NOMO-1 treated with DMSO at 0.1 percent for 48 hours (cell line): ENCODE measurements at regions not wholly inside any gene's neighbourhood (a gene's known extent, or its start where the extent isn't known, plus 50 kb on each side); places are given as distances from the start of the nearest gene placed in this dataset.

Experiments
- DNase-seq: peaks from one replicate; lab custom pipeline; 2025; ENCODE audit not compliant: unreplicated experiment; lab: John Stamatoyannopoulos, UW

DNA sequence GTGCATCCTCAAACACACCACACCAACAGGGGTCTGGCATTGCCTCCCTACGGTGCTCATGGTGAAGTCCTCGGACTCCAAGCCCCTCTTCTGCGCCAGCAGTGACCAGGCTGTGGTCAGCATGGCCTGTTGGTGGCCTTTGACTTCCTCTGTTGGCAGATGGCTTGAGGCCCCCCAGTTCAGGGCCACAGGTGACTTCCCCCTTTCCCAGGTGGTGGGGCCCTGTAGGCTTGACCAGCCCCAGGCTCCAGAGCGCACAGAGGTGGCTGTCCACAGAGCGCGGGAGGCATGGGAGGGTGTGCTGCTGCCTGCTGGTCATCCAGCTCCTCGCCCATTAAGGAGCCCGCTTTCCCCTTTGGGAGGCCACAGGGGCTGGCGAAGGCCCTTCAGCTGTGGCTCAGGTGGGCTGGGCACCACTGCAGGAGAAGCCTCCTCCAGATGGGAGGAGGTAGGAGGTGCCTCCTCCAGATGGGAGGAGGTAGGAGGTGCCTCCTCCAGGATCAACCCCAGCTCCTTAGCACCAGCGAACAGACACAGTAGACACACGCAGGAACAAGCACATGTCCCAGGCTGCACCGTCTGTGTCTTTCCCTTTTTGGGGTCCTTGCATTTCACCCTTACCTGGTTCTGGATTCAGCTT is 52.1 kb upstream of the BHLHE23 start:
- no peak for DNase-seq

DNA sequence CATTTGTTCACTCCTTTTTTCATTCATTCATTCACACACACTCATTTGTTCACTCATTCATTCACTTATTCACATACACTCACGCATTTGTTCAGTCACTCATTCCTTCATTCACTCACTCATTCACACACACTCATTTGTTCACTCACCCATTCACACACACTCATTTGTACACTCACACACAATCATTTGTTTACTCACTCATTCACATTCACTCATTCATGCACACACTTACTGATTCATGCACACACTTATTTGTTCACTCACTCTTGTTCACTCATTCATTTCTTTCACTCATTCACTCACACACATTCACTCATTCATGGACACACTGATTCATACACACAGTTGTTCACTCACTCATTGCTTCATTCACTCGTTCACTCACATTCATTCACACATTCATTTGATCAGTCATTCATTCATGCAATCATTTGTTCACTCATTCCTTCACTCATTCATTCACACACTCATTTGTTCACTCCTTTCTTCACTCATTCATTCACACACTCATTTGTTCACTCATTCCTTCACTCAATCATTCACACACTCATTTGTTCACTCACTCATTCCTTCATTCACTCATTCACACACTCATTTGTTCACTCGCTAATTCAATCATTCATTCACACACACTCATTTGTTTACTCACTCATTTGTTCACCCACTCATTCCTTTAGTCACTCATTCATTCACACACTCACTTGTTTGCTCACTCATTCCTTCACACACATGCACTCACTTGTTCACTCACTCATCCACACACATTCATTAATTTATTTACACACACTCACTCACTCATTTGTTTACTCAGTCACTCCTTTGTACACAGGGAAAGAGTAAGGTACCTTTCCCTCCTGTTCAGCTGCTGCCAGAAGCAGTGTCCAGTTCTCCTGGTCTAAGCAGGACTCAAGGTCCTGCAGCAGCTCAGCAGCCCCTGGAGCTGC is 50.7 kb upstream of the BHLHE23 start:
- DNase-seq: no peak

DNA sequence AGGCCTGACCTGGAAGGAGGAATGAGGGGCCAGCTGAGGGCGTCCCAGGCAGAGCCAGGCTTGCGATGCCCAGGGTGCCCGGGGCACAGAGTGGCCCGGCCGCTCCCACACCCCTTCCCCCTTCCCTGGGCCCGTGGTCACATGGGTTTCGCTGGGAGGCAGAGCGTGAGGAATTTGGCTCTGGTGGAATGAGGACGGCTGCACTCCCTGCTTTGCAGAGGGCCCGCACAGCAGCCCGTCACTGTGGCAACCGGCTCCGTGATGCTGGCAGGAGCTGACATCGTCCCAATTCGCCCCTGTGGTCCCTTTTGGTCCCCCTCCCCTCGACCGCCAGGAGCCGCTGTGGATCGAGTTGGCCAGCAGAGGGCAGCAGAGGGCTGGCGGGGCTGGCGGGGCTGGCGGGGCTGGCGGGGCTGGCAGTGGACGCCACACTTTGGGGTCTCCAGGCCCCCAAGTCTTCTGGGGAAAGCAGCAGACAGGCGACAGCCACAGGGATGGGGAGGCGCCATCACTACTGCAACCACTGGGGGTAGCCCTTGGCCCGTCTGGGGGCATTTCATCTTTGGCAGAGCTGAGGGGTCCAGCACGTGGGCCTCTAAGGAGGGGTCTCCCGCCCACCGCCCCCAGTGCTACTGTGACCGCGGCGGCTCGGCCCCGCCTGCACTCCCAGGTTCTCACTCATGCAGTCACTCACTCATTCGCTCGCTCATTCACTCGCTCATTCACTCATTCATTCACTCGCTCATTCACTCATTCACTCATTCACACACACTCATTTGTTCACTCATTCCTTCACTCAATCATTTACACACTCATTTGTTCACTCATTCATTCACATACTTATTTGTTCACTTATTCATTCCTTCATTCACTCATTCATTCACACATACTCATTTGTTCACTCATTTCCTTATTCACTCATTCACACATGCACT is 49.7 kb upstream of the BHLHE23 start:
- peak; percentile 24 for DNase-seq
